GM12891 (cell line): ENCODE measurements at regions not wholly inside any gene's neighbourhood (a gene's known extent, or its start where the extent isn't known, plus 50 kb on each side); places are given as distances from the start of the nearest gene placed in this dataset.

ENCODE experiments used
- POLR2A ChIP-seq: IDR thresholded peaks from 2 replicates; pipeline ENCODE4 v1.6.1; 2011; ENCODE audit warnings: low read depth, low read length, control low read depth
- POLR2AphosphoS5 ChIP-seq: IDR thresholded peaks from 2 replicates; pipeline ENCODE4 v1.6.1; 2011; ENCODE audit warnings: low read depth, low read length, control low read depth
- SPI1 ChIP-seq: IDR thresholded peaks from 2 replicates; pipeline ENCODE4 v1.6.1; 2011; ENCODE audit warnings: low read depth, low read length, control low read depth
- TAF1 ChIP-seq: IDR thresholded peaks from 2 replicates; pipeline ENCODE4 v1.6.1; 2011; ENCODE audit warnings: low read depth, low read length, control low read depth

- no peak for TF ChIP-seq SPI1
- TF ChIP-seq POLR2AphosphoS5 = no peak
- no peak for TF ChIP-seq POLR2A
- no peak for TF ChIP-seq TAF1
Measured at GRCh38 chr17:45648642-45649041, 135.5 kb upstream of the CRHR1 start.
